Activated CD8-positive, alpha-beta memory T cell treated with anti-CD3 and anti-CD28 coated beads, Interleukin-2, amount 50 U/mL, for 48 hours (primary cell): ENCODE measurements at regions not wholly inside any gene's neighbourhood (a gene's known extent, or its start where the extent isn't known, plus 50 kb on each side); places are given as distances from the start of the nearest gene placed in this dataset.
"Not testable (repeated sequence)": the region's sequence is repeated elsewhere in the genome, so short reads cannot be mapped to it uniquely, and the experiment has no call there.

Source experiments
- DNase-seq: peaks from one replicate; pipeline ENCODE4 v3.0.0-alpha.2; 2020

- no peak for DNase-seq
Observed at GRCh38 chr2:57621122-57621663, 425.4 kb upstream of the VRK2 start.

GRCh38 chr2:57622009-57622408, 424.6 kb upstream of the VRK2 start:
- DNase-seq: no peak

GRCh38 chr2:57656198-57656597, 390.4 kb upstream of the VRK2 start:
- no peak for DNase-seq

GRCh38 chr2:57669570-57669969, 377.0 kb upstream of the VRK2 start:
- DNase-seq: no peak

GRCh38 chr2:57674025-57674424, 372.6 kb upstream of the VRK2 start:
- DNase-seq: no peak

GRCh38 chr2:57674743-57675142, 371.9 kb upstream of the VRK2 start:
- DNase-seq: no peak

- DNase-seq: no peak
Observed at GRCh38 chr2:57677296-57677695, 369.3 kb upstream of the VRK2 start.

GRCh38 chr2:57681650-57682049, 365.0 kb upstream of the VRK2 start:
- DNase-seq: no peak

- no peak for DNase-seq
Observed at GRCh38 chr2:57685032-57685431, 361.6 kb upstream of the VRK2 start.

- no peak for DNase-seq
Observed at GRCh38 chr2:57692395-57692794, 354.2 kb upstream of the VRK2 start.

- no peak for DNase-seq
Observed at GRCh38 chr2:57693177-57693576, 353.4 kb upstream of the VRK2 start.

GRCh38 chr2:57693965-57694364, 352.6 kb upstream of the VRK2 start:
- no peak for DNase-seq

GRCh38 chr2:57696016-57696415, 350.6 kb upstream of the VRK2 start:
- no peak for DNase-seq

- no peak for DNase-seq
Observed at GRCh38 chr2:57698392-57698791, 348.2 kb upstream of the VRK2 start.

- no peak for DNase-seq
Observed at GRCh38 chr2:57698935-57699449, 347.6 kb upstream of the VRK2 start.

- DNase-seq: no peak
Observed at GRCh38 chr2:57701391-57701791, 345.2 kb upstream of the VRK2 start.

GRCh38 chr2:57703407-57703806, 343.2 kb upstream of the VRK2 start:
- DNase-seq: no peak

- not testable (repeated sequence) for DNase-seq
Observed at GRCh38 chr2:57707794-57708193, 338.8 kb upstream of the VRK2 start.

- no peak for DNase-seq
Observed at GRCh38 chr2:57711991-57712390, 334.6 kb upstream of the VRK2 start.

- DNase-seq: peak; percentile 54
Observed at GRCh38 chr2:57720728-57721627, 325.6 kb upstream of the VRK2 start.

GRCh38 chr2:57725337-57725947, 321.2 kb upstream of the VRK2 start:
- DNase-seq: no peak

- no peak for DNase-seq
Observed at GRCh38 chr2:57726294-57726693, 320.3 kb upstream of the VRK2 start.

GRCh38 chr2:57728691-57729090, 317.9 kb upstream of the VRK2 start:
- no peak for DNase-seq

GRCh38 chr2:57733956-57734355, 312.6 kb upstream of the VRK2 start:
- DNase-seq: no peak
